ENCODE measurements at regions not wholly inside any gene's neighbourhood (a gene's known extent, or its start where the extent isn't known, plus 50 kb on each side); places are given as distances from the start of the nearest gene placed in this dataset.

- in situ Hi-C loops (cut with MboI; ENCODE audit: low sequenced_read_pairs), result no loop called here
These were observed 155.3 kb upstream of the AKR1E2 start for GRCh38 chr10:4670737-4671136.

- in situ Hi-C loops (cut with MboI; ENCODE audit: low sequenced_read_pairs), result no loop called here
These were observed 156.4 kb upstream of the AKR1E2 start for GRCh38 chr10:4669585-4669984.

- in situ Hi-C loops (cut with MboI; ENCODE audit: low sequenced_read_pairs), result no loop called here
These were observed 162.6 kb upstream of the AKR1E2 start for GRCh38 chr10:4663162-4663992.

DNA sequence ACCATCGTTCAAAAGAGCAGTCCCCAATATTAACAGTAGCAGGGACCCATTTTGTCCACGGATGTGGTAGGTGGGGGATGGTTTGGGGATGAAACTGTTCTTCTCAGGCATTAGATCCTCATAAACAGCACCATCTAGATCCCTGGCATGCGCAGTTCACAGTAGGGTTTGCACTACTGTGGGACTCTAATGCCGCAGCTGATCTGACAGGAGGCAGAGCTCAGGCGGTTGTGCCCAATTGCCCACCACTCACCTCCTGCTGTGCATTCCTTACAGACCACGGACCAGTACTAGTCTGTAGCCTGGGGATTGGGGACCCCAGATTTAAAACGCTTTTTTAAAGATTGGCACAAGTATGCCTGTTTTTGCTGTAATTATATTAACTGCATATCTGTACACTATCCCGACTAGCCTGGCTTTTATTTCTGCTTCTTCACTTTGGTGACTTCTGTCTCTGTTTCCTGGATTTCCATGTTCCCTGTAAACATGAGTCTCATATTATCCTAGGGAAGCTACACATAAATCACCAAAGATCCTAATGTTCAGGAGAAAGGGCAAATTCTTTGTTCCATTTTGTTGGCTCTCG, 163.3 kb upstream of the AKR1E2 start:
- in situ Hi-C loops (cut with MboI; ENCODE audit: low sequenced_read_pairs), result no loop called here

GRCh38 chr10:4661511-4662255, 164.3 kb upstream of the AKR1E2 start:
- in situ Hi-C loops (cut with MboI; ENCODE audit: low sequenced_read_pairs), result no loop called here

DNA sequence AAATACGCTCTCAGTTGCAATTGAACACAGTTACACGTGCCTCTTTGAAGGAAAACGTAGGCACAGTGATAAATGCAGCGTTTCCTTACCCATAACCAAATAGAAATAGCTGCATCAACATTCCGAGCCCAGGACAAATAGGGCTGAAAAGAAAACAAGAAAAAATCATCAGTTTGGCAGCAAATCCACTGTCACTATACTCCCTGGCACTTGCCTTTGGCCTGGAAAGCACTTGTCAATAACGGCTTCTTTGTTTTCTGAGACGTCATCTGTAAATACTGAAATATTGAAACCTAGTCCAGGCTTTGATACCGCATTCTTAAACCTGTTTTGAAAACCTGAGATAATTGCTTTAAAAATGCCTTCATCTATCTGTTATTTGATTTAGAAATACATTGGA, 167.2 kb upstream of the AKR1E2 start:
- in situ Hi-C loops (cut with MboI; ENCODE audit: low sequenced_read_pairs), result no loop called here

- in situ Hi-C loops (cut with MboI; ENCODE audit: low sequenced_read_pairs), result no loop called here
These were observed 169.3 kb upstream of the AKR1E2 start for GRCh38 chr10:4656576-4657194.

DNA sequence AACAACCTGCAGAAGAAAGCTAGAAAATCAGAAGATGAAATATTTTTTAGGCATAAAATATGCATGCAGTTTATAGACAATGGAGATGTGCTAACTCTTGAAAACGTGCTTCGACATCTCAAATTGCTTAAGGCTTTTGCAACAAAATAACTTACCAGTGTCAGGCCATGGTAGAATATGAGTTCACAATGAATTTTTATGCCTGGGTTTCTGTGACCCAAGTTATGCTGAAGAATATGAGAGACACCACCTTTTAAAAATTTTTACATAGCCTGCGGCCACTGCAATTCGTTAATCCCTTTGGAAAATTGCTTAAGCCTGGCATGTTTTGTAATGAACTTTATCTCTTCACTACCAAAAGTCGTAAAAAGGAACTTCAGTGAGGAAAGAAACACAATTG, 170.1 kb upstream of the AKR1E2 start:
- in situ Hi-C loops (cut with MboI; ENCODE audit: low sequenced_read_pairs), result no loop called here

DNA sequence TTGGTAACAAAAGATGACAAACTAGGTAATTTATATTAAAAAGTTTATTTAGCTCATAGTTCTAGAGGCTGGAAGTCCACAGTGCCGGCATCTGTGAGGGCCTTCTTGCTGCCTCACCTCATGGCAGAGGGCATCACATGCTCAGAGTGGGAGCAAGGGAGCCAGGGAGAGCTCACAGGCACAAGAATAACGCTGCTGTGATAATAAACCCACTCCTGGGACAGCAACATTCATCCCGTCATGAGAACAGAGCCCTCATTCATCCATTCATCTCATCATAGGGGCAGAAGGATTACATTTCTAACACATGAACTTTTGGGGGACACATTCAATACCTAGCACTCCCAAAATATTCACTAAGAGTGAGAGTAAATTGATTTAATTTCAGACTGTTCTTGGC, 170.6 kb upstream of the AKR1E2 start:
- in situ Hi-C loops (cut with MboI; ENCODE audit: low sequenced_read_pairs), result no loop called here

DNA sequence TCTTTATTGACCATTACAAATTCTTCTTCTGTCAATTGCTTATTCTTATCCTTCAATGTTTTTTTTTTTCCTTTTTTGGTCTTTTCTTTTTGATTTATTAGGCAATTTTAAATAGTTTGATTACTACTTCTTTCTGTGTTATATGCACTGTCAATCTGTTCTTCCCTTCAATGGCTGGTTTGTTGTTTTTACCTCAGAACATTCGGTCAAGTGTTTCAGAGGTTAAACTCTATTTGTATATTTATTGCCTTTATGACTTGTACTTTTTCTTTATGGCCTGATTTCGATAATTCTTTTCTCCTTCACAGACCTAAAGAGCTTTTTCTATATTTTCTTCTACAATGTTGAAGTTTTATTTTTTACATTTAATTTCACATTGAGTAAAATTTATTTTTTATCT, 171.5 kb upstream of the AKR1E2 start:
- in situ Hi-C loops (cut with MboI; ENCODE audit: low sequenced_read_pairs), result no loop called here

GRCh38 chr10:4653160-4653559, 172.8 kb upstream of the AKR1E2 start:
- in situ Hi-C loops (cut with MboI; ENCODE audit: low sequenced_read_pairs), result no loop called here

DNA sequence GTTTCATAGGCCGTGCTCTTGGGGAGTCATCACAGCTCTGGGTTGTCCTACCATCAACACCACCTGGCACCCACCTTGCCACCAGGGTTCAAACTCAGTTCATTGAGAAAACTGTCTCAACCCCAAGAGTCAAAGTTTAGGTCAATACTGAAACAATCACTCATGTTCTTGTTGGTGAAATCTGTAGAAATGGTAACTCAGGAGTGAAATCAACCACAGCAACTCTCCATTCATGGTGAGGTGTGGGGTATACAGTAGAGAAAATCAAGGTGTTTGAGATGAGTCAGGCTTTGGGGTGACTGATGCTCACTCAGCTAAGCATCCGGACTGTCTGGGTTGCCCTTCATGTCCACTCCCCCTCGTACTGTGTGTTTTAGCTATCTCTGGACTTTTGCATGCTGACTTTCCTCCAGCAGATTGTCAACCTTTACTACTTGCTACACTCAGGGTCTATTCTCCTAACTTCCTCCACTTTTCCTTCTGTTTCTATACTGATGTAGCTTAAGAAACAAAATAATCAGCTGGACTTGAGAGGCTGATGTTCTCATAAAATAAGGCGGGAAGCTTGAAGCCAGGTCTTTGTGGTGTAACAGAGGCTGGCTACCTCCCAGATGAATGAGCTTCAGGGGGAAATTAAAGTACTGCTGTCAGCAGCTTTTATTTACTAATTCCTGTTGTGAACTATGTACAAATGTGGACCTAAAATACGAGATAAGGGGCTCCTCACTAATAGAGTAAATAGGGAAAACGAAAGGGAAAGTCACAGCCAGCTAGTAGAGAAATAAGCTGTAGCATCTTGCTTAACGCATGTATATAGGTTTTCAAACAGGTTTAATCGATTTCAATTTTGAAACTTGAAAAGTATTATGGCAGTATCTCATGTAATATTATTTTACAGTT, 173.6 kb upstream of the AKR1E2 start:
- in situ Hi-C loops (cut with MboI; ENCODE audit: low sequenced_read_pairs), result no loop called here

DNA sequence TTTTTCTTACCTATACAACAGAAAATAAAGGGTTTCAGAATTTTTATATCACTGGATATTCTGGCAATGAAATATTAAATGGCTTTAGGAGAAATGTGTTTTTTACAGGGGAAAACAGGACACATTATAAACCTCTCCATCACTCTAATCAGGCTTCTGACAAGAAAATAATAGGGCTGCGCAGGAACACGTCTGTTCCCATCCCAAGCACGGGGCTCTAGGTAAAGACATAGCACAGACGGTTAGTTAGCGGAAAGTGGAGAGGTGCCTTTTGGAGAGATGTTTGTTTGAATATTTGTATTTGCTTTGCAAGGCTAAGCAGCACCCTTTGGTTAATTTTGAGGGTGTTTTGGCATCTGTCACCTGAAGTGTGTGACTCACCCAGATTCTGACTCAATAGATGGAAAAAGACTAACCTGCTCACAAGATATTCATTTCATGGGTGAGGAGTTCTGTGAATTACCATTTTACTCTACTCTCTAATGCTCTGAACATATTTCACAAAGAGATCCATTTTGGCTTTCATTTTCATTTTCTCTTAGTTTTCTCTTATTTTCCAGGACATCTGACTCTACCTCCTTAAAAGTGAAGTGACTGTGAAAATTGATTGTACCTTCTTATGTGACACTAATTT, 174.5 kb upstream of the AKR1E2 start:
- in situ Hi-C loops (cut with MboI; ENCODE audit: low sequenced_read_pairs), result no loop called here

- in situ Hi-C loops (cut with MboI; ENCODE audit: low sequenced_read_pairs), result no loop called here
These were observed 175.4 kb upstream of the AKR1E2 start for GRCh38 chr10:4650582-4650981.

- in situ Hi-C loops (cut with MboI; ENCODE audit: low sequenced_read_pairs), result no loop called here
These were observed 176.0 kb upstream of the AKR1E2 start for GRCh38 chr10:4649886-4650508.

- in situ Hi-C loops (cut with MboI; ENCODE audit: low sequenced_read_pairs), result no loop called here
These were observed 176.5 kb upstream of the AKR1E2 start for GRCh38 chr10:4649471-4649870.

- in situ Hi-C loops (cut with MboI; ENCODE audit: low sequenced_read_pairs), result no loop called here
These were observed 177.0 kb upstream of the AKR1E2 start for GRCh38 chr10:4648999-4649398.

DNA sequence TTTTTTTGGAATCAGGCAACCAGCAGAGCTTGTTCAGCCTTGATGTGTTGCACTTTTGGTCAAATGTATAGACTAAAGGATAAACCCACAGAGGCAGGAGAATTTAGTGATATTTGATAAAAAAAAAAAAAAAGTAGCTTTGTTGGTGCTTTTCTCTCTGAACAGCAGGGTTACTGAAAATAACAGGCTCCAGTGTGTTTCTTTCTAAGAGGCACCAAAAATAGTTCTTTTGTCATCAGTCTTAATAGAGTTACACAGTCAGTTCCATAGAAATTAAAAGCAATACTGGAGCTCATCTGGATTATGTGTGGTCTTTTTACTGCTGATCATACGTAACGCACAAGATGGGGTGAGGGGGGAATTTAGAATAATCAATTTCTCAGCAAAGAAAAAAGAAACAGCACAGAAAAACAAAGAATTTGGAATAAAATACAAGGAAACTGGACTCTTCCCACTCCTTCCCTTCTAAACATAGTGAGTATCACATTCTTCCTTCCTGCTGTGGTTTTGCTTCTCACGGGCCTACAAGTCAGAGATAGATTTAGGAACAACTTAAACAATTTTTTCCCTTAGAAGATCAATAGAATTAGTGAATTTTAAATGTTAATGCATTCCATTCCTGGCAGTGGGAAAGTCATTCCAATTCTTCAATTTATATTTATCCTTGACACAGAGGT, 178.8 kb upstream of the AKR1E2 start:
- in situ Hi-C loops (cut with MboI; ENCODE audit: low sequenced_read_pairs), result no loop called here

DNA sequence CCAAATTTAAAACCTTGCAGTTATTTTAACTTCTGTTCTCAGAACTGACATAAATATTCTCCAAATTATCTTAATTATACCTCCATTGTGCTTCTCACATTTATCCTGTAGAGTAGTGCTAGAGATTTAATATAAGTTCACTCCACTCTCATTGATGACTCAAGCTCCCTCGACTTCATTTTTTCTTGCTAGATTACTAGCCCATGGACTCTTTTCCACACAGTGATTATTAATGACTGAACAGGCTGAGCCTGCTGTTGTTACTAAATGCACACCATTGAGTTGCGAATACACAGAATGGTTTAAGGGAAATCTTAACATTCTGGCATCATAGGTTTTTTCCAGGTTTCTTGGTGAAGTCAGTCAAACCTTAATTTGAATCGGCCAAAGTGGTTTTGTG, 179.5 kb upstream of the AKR1E2 start:
- in situ Hi-C loops (cut with MboI; ENCODE audit: low sequenced_read_pairs), result no loop called here

Measured in HL-60/S4 treated with phorbol 12-myristate 13-acetate at 8.2 ng/mL for 4 days and 3 days (cell line).